ENCODE measurements at regions not wholly inside any gene's neighbourhood (a gene's known extent, or its start where the extent isn't known, plus 50 kb on each side); places are given as distances from the start of the nearest gene placed in this dataset.

GRCh38 chr13:62525652-62526051, 1110.0 kb upstream of the PCDH20 start:
- TF ChIP-seq POLR2A (IDR thresholded peaks at IDR 0.05; ENCODE audit: low read length) (no peak), GATA1 (IDR thresholded peaks at IDR 0.05; ENCODE audit: low read depth, low read length) (no peak)
